ENCODE measurements at regions not wholly inside any gene's neighbourhood (a gene's known extent, or its start where the extent isn't known, plus 50 kb on each side); places are given as distances from the start of the nearest gene placed in this dataset.

GRCh38 chr1:173353350-173353749 lies 123.8 kb upstream of the PRDX6 start:
- TF ChIP-seq NR2C2 (CRISPR knock-in tag; IDR thresholded peaks at IDR 0.05), result no peak
- TF ChIP-seq NR2C2 (tag; IDR thresholded peaks at IDR 0.05), result no peak
- no peak for TF ChIP-seq MXI1 (IDR thresholded peaks at IDR 0.05; ENCODE audit: low read depth, low read length)
- TF ChIP-seq CHD4 (IDR thresholded peaks at IDR 0.05; ENCODE audit: insufficient read depth, insufficient replicate concordance, low read depth, low read length, poor library complexity, severe bottlenecking), result no peak
- no peak for TF ChIP-seq HMG20A (CRISPR knock-in tag; conservative IDR thresholded peaks at IDR 0.05)
- TF ChIP-seq ATF3 (IDR thresholded peaks at IDR 0.05), result no peak
- TF ChIP-seq ATF3 (CRISPR knock-in tag; conservative IDR thresholded peaks at IDR 0.05), result no peak
